Endothelial cell of umbilical vein (primary cell): ENCODE measurements at regions not wholly inside any gene's neighbourhood (a gene's known extent, or its start where the extent isn't known, plus 50 kb on each side); places are given as distances from the start of the nearest gene placed in this dataset.

Experiments used
- EZH2 ChIP-seq: IDR thresholded peaks from 2 replicates; pipeline ENCODE4 v1.6.1; 2012; ENCODE audit warnings: borderline replicate concordance, low read depth, mild to moderate bottlenecking, moderate library complexity, low read length, inconsistent platforms; ENCODE audit not compliant: severe bottlenecking
- JUN ChIP-seq: IDR thresholded peaks from 2 replicates; pipeline ENCODE4 v1.6.1; 2011; ENCODE audit warnings: borderline replicate concordance, low read depth; ENCODE audit not compliant: insufficient read length, insufficient read depth
- MAX ChIP-seq: IDR thresholded peaks from 2 replicates; pipeline ENCODE4 v1.6.1; 2011; ENCODE audit not compliant: insufficient read depth, insufficient read length
- POLR2A ChIP-seq: IDR thresholded peaks from 2 replicates; pipeline ENCODE4 v1.6.1; 2012; ENCODE audit warnings: low read depth, mild to moderate bottlenecking, control low read depth, low read length
- POLR2AphosphoS5 ChIP-seq: IDR thresholded peaks from 2 replicates; pipeline ENCODE4 v1.6.1; 2012; ENCODE audit warnings: low read depth, mild to moderate bottlenecking, control low read depth, low read length, moderate library complexity; ENCODE audit not compliant: insufficient read depth
- TF ChIP-seq, protein P1 (sequence below), 2 donors: IDR thresholded peaks; 1 replicate in 1 of 2; 2 replicates in 1 of 2; pipeline ENCODE4 v1.5.1; 2011; ENCODE audit warnings: low read length in 2 of 2, mild to moderate bottlenecking in 2 of 2, moderate library complexity in 2 of 2, control low read depth in 1 of 2, inconsistent platforms in 1 of 2, low read depth in 1 of 2; ENCODE audit not compliant: insufficient read depth in 1 of 2; ENCODE audit errors: extremely low read depth in 1 of 2

- TF ChIP-seq, protein P1, sequence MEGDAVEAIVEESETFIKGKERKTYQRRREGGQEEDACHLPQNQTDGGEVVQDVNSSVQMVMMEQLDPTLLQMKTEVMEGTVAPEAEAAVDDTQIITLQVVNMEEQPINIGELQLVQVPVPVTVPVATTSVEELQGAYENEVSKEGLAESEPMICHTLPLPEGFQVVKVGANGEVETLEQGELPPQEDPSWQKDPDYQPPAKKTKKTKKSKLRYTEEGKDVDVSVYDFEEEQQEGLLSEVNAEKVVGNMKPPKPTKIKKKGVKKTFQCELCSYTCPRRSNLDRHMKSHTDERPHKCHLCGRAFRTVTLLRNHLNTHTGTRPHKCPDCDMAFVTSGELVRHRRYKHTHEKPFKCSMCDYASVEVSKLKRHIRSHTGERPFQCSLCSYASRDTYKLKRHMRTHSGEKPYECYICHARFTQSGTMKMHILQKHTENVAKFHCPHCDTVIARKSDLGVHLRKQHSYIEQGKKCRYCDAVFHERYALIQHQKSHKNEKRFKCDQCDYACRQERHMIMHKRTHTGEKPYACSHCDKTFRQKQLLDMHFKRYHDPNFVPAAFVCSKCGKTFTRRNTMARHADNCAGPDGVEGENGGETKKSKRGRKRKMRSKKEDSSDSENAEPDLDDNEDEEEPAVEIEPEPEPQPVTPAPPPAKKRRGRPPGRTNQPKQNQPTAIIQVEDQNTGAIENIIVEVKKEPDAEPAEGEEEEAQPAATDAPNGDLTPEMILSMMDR (IDR thresholded peaks at IDR 0.05; ENCODE audit: extremely low read depth in 1 of 2, insufficient read depth in 1 of 2, low read depth in 1 of 2, low read length in 2 of 2), result no peak
- no peak for TF ChIP-seq EZH2
- no peak for TF ChIP-seq JUN
- no peak for TF ChIP-seq POLR2A
- no peak for TF ChIP-seq POLR2AphosphoS5
- no peak for TF ChIP-seq MAX
These were observed 930.5 kb upstream of the MIR17HG start for GRCh38 chr13:90416938-90417337.
